ENCODE measurements at regions not wholly inside any gene's neighbourhood (a gene's known extent, or its start where the extent isn't known, plus 50 kb on each side); places are given as distances from the start of the nearest gene placed in this dataset.
"Not testable (repeated sequence)": the region's sequence is repeated elsewhere in the genome, so short reads cannot be mapped to it uniquely, and the experiment has no call there.

GRCh38 chr1:37363535-37363934, 110.8 kb upstream of the ZC3H12A start:
- Histone ChIP-seq H3K9ac (ENCODE audit: low read length in 2 of 2) (no peak overlapping the region), H3K36me3 (ENCODE audit: control insufficient read depth in 2 of 2, insufficient read depth in 2 of 2, low read length in 2 of 2) (no peaks in the 10 kb centered on the region), H3K27ac (ENCODE audit: low read length) (no peak overlapping the region), H3K27me3 (ENCODE audit: control insufficient read depth in 1 of 2, insufficient read depth in 2 of 2, low read length in 2 of 2) (peaks cover 10 to 11% of the 10 kb centered on the region in 2 donors), H3K4me1 (ENCODE audit: control insufficient read depth, insufficient read depth, low read length) (no peaks in the 10 kb centered on the region), H3K9me3 (ENCODE audit: control insufficient read depth in 2 of 2, low read length in 2 of 2) (no peaks in the 10 kb centered on the region), H3K4me3 (ENCODE audit: low read length in 2 of 2) (no peak overlapping the region)

GRCh38 chr1:37368665-37369315, 105.6 kb upstream of the ZC3H12A start:
- not testable (repeated sequence) for H3K36me3 ChIP-seq (ENCODE audit: control insufficient read depth in 2 of 2, insufficient read depth in 2 of 2, low read length in 2 of 2); H3K4me3 ChIP-seq (ENCODE audit: low read length in 2 of 2); H3K9ac ChIP-seq (ENCODE audit: low read length in 2 of 2); H3K9me3 ChIP-seq (ENCODE audit: control insufficient read depth in 2 of 2, low read length in 2 of 2); H3K27ac ChIP-seq (ENCODE audit: low read length); H3K27me3 ChIP-seq (ENCODE audit: control insufficient read depth in 1 of 2, insufficient read depth in 2 of 2, low read length in 2 of 2); H3K4me1 ChIP-seq (ENCODE audit: control insufficient read depth, insufficient read depth, low read length)

GRCh38 chr1:37372302-37372701, 102.1 kb upstream of the ZC3H12A start:
- Histone ChIP-seq H3K27ac (ENCODE audit: low read length) (no peak overlapping the region), H3K9ac (ENCODE audit: low read length in 2 of 2) (no peak overlapping the region), H3K9me3 (ENCODE audit: control insufficient read depth in 2 of 2, low read length in 2 of 2) (no peaks in the 10 kb centered on the region), H3K4me1 (ENCODE audit: control insufficient read depth, insufficient read depth, low read length) (no peaks in the 10 kb centered on the region), H3K27me3 (ENCODE audit: control insufficient read depth in 1 of 2, insufficient read depth in 2 of 2, low read length in 2 of 2) (peaks cover 0 to 4% of the 10 kb centered on the region in 2 donors), H3K4me3 (ENCODE audit: low read length in 2 of 2) (no peak overlapping the region), H3K36me3 (ENCODE audit: control insufficient read depth in 2 of 2, insufficient read depth in 2 of 2, low read length in 2 of 2) (no peaks in the 10 kb centered on the region)

GRCh38 chr1:37372711-37373110, 101.7 kb upstream of the ZC3H12A start:
- no peaks in the 10 kb centered on the region for H3K9me3 ChIP-seq (ENCODE audit: control insufficient read depth in 2 of 2, low read length in 2 of 2)
- H3K27me3 ChIP-seq (ENCODE audit: control insufficient read depth in 1 of 2, insufficient read depth in 2 of 2, low read length in 2 of 2): peaks cover 0 to 4% of the 10 kb centered on the region in 2 donors
- H3K4me1 ChIP-seq (ENCODE audit: control insufficient read depth, insufficient read depth, low read length): no peaks in the 10 kb centered on the region
- H3K36me3 ChIP-seq (ENCODE audit: control insufficient read depth in 2 of 2, insufficient read depth in 2 of 2, low read length in 2 of 2): no peaks in the 10 kb centered on the region
- no peak overlapping the region for H3K9ac ChIP-seq (ENCODE audit: low read length in 2 of 2)
- H3K4me3 ChIP-seq (ENCODE audit: low read length in 2 of 2): no peak overlapping the region
- H3K27ac ChIP-seq (ENCODE audit: low read length): no peak overlapping the region

GRCh38 chr1:37373413-37373812, 101.0 kb upstream of the ZC3H12A start:
- Histone ChIP-seq H3K9ac (ENCODE audit: low read length in 2 of 2) (no peak overlapping the region), H3K4me3 (ENCODE audit: low read length in 2 of 2) (no peak overlapping the region), H3K36me3 (ENCODE audit: control insufficient read depth in 2 of 2, insufficient read depth in 2 of 2, low read length in 2 of 2) (no peaks in the 10 kb centered on the region), H3K4me1 (ENCODE audit: control insufficient read depth, insufficient read depth, low read length) (no peaks in the 10 kb centered on the region), H3K27ac (ENCODE audit: low read length) (no peak overlapping the region), H3K9me3 (ENCODE audit: control insufficient read depth in 2 of 2, low read length in 2 of 2) (no peaks in the 10 kb centered on the region), H3K27me3 (ENCODE audit: control insufficient read depth in 1 of 2, insufficient read depth in 2 of 2, low read length in 2 of 2) (peaks cover 0 to 4% of the 10 kb centered on the region in 2 donors)

- not testable (repeated sequence) for H3K27me3 ChIP-seq (ENCODE audit: control insufficient read depth in 1 of 2, insufficient read depth in 2 of 2, low read length in 2 of 2); H3K4me1 ChIP-seq (ENCODE audit: control insufficient read depth, insufficient read depth, low read length); H3K36me3 ChIP-seq (ENCODE audit: control insufficient read depth in 2 of 2, insufficient read depth in 2 of 2, low read length in 2 of 2); H3K9me3 ChIP-seq (ENCODE audit: control insufficient read depth in 2 of 2, low read length in 2 of 2); H3K4me3 ChIP-seq (ENCODE audit: low read length in 2 of 2); H3K9ac ChIP-seq (ENCODE audit: low read length in 2 of 2); H3K27ac ChIP-seq (ENCODE audit: low read length)
Observed at GRCh38 chr1:37380546-37380945, 93.8 kb upstream of the ZC3H12A start.

GRCh38 chr1:37387854-37388253, 86.5 kb upstream of the ZC3H12A start:
- Histone ChIP-seq H3K27ac (ENCODE audit: low read length) (no peak overlapping the region), H3K4me3 (ENCODE audit: low read length in 2 of 2) (no peak overlapping the region), H3K36me3 (ENCODE audit: control insufficient read depth in 2 of 2, insufficient read depth in 2 of 2, low read length in 2 of 2) (no peaks in the 10 kb centered on the region), H3K4me1 (ENCODE audit: control insufficient read depth, insufficient read depth, low read length) (no peaks in the 10 kb centered on the region), H3K9ac (ENCODE audit: low read length in 2 of 2) (no peak overlapping the region), H3K9me3 (ENCODE audit: control insufficient read depth in 2 of 2, low read length in 2 of 2) (no peaks in the 10 kb centered on the region), H3K27me3 (ENCODE audit: control insufficient read depth in 1 of 2, insufficient read depth in 2 of 2, low read length in 2 of 2) (peaks cover 0 to 11% of the 10 kb centered on the region in 2 donors)

GRCh38 chr1:37389327-37389726, 85.1 kb upstream of the ZC3H12A start:
- Histone ChIP-seq H3K27ac (ENCODE audit: low read length) (no peak overlapping the region), H3K9me3 (ENCODE audit: control insufficient read depth in 2 of 2, low read length in 2 of 2) (no peaks in the 10 kb centered on the region), H3K4me1 (ENCODE audit: control insufficient read depth, insufficient read depth, low read length) (no peaks in the 10 kb centered on the region), H3K9ac (ENCODE audit: low read length in 2 of 2) (no peak overlapping the region), H3K4me3 (ENCODE audit: low read length in 2 of 2) (no peak overlapping the region), H3K36me3 (ENCODE audit: control insufficient read depth in 2 of 2, insufficient read depth in 2 of 2, low read length in 2 of 2) (no peaks in the 10 kb centered on the region), H3K27me3 (ENCODE audit: control insufficient read depth in 1 of 2, insufficient read depth in 2 of 2, low read length in 2 of 2) (peaks cover 4 to 17% of the 10 kb centered on the region in 2 donors)

- no peak overlapping the region for H3K4me3 ChIP-seq (ENCODE audit: low read length in 2 of 2)
- no peak overlapping the region for H3K27ac ChIP-seq (ENCODE audit: low read length)
- peaks cover 8 to 24% of the 10 kb centered on the region in 2 donors for H3K27me3 ChIP-seq (ENCODE audit: control insufficient read depth in 1 of 2, insufficient read depth in 2 of 2, low read length in 2 of 2)
- H3K9me3 ChIP-seq (ENCODE audit: control insufficient read depth in 2 of 2, low read length in 2 of 2): no peaks in the 10 kb centered on the region
- H3K36me3 ChIP-seq (ENCODE audit: control insufficient read depth in 2 of 2, insufficient read depth in 2 of 2, low read length in 2 of 2): no peaks in the 10 kb centered on the region
- no peak overlapping the region for H3K9ac ChIP-seq (ENCODE audit: low read length in 2 of 2)
- no peaks in the 10 kb centered on the region for H3K4me1 ChIP-seq (ENCODE audit: control insufficient read depth, insufficient read depth, low read length)
Observed at GRCh38 chr1:37391211-37392011, 83.0 kb upstream of the ZC3H12A start.

- Histone ChIP-seq H3K4me1 (ENCODE audit: control insufficient read depth, insufficient read depth, low read length) (no peaks in the 10 kb centered on the region), H3K27ac (ENCODE audit: low read length) (no peak overlapping the region), H3K36me3 (ENCODE audit: control insufficient read depth in 2 of 2, insufficient read depth in 2 of 2, low read length in 2 of 2) (no peaks in the 10 kb centered on the region), H3K9ac (ENCODE audit: low read length in 2 of 2) (no peak overlapping the region), H3K4me3 (ENCODE audit: low read length in 2 of 2) (no peak overlapping the region), H3K9me3 (ENCODE audit: control insufficient read depth in 2 of 2, low read length in 2 of 2) (no peaks in the 10 kb centered on the region), H3K27me3 (ENCODE audit: control insufficient read depth in 1 of 2, insufficient read depth in 2 of 2, low read length in 2 of 2) (peaks cover 10 to 28% of the 10 kb centered on the region in 2 donors)
Observed at GRCh38 chr1:37392051-37392450, 82.3 kb upstream of the ZC3H12A start.
